Keratinocyte (primary cell): ENCODE measurements at regions not wholly inside any gene's neighbourhood (a gene's known extent, or its start where the extent isn't known, plus 50 kb on each side); places are given as distances from the start of the nearest gene placed in this dataset.

ENCODE experiments used
- EZH2 ChIP-seq: IDR thresholded peaks from one replicate; pipeline ENCODE4 v1.6.1; 2012; ENCODE audit warnings: inconsistent platforms, mild to moderate bottlenecking, low read length, moderate library complexity
- TF ChIP-seq, protein P1 (sequence below), 3 experiments: IDR thresholded peaks in 1 of 3; conservative IDR thresholded peaks in 1 of 3; optimal IDR thresholded peaks in 1 of 3; 2 replicates in 2 of 3; 3 replicates in 1 of 3; pipeline versions ENCODE3 to v1.5.1; 2011; ENCODE audit warnings: low read length in 3 of 3, mild to moderate bottlenecking in 3 of 3, moderate library complexity in 2 of 3, control low read depth in 1 of 3, inconsistent platforms in 1 of 3; ENCODE audit not compliant: insufficient read depth in 2 of 3; ENCODE audit errors: extremely low read depth in 1 of 3

DNA sequence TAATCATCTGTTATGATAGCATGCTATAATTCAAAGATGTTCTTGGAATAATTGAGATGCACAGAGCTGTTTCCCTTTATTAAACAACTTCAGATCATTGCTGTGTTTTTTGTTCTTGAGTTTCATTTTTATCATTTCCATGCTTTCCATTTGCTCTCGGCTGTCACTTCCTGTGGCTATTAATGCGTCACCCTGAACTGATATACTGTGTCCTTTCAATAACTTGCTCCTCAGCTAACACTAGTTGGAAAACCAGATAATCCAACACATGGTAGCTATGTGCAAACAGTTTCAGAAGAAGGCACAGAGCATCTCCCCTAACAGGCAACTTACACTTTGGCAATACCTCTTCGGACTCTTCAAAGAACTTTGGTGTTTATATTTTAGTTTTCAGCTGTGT is 376.0 kb downstream of the GBA3 start:
- TF ChIP-seq, protein P1, sequence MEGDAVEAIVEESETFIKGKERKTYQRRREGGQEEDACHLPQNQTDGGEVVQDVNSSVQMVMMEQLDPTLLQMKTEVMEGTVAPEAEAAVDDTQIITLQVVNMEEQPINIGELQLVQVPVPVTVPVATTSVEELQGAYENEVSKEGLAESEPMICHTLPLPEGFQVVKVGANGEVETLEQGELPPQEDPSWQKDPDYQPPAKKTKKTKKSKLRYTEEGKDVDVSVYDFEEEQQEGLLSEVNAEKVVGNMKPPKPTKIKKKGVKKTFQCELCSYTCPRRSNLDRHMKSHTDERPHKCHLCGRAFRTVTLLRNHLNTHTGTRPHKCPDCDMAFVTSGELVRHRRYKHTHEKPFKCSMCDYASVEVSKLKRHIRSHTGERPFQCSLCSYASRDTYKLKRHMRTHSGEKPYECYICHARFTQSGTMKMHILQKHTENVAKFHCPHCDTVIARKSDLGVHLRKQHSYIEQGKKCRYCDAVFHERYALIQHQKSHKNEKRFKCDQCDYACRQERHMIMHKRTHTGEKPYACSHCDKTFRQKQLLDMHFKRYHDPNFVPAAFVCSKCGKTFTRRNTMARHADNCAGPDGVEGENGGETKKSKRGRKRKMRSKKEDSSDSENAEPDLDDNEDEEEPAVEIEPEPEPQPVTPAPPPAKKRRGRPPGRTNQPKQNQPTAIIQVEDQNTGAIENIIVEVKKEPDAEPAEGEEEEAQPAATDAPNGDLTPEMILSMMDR (optimal IDR thresholded peaks at IDR 0.05 in 1 of 3, IDR thresholded peaks at IDR 0.05 in 1 of 3, conservative IDR thresholded peaks at IDR 0.05 in 1 of 3; ENCODE audit: extremely low read depth in 1 of 3, insufficient read depth in 2 of 3, low read length in 3 of 3): no peak
- TF ChIP-seq EZH2: no peak
